ENCODE measurements at regions not wholly inside any gene's neighbourhood (a gene's known extent, or its start where the extent isn't known, plus 50 kb on each side); places are given as distances from the start of the nearest gene placed in this dataset.

- no peak for TF ChIP-seq EZH2phosphoT487 (IDR thresholded peaks at IDR 0.05; ENCODE audit: borderline replicate concordance)
- no peaks in the 10 kb centered on the region for H3K79me2 ChIP-seq (ENCODE audit: insufficient read depth, low read length)
- H3K4me3 ChIP-seq (ENCODE audit: low read length, poor library complexity, severe bottlenecking): no peak overlapping the region
- H4K20me1 ChIP-seq (ENCODE audit: insufficient read depth, low read length, poor library complexity, severe bottlenecking): no peaks in the 10 kb centered on the region
- no peak overlapping the region for H3K4me2 ChIP-seq (ENCODE audit: low read depth, low read length, poor library complexity, severe bottlenecking)
- no peaks in the 10 kb centered on the region for H3K9me2 ChIP-seq (replicated peaks; ENCODE audit: low read depth, low read length)
- H3K4me1 ChIP-seq (ENCODE audit: insufficient read depth, low read length, poor library complexity, severe bottlenecking): no peaks in the 10 kb centered on the region
- H3K27me3 ChIP-seq (ENCODE audit: insufficient read depth, low read length, poor library complexity, severe bottlenecking): no peaks in the 10 kb centered on the region
- no peaks in the 10 kb centered on the region for H3F3A ChIP-seq (ENCODE audit: low read depth)
- H3K9ac ChIP-seq (ENCODE audit: low read depth, low read length, poor library complexity, severe bottlenecking): no peak overlapping the region
- H3K9me3 ChIP-seq (ENCODE audit: insufficient read depth, low read depth, low read length): no peaks in the 10 kb centered on the region
- no peak overlapping the region for H2AFZ ChIP-seq (ENCODE audit: low read length)
- H3K36me3 ChIP-seq (ENCODE audit: insufficient read depth, low read length): no peaks in the 10 kb centered on the region
These were observed 267.1 kb downstream of the ABCC12 start for GRCh38 chr16:47888734-47889133.

GRCh38 chr16:47888142-47888541, 267.7 kb downstream of the ABCC12 start:
- no peak for TF ChIP-seq EZH2phosphoT487 (IDR thresholded peaks at IDR 0.05; ENCODE audit: borderline replicate concordance)
- TF ChIP-seq, protein P1, sequence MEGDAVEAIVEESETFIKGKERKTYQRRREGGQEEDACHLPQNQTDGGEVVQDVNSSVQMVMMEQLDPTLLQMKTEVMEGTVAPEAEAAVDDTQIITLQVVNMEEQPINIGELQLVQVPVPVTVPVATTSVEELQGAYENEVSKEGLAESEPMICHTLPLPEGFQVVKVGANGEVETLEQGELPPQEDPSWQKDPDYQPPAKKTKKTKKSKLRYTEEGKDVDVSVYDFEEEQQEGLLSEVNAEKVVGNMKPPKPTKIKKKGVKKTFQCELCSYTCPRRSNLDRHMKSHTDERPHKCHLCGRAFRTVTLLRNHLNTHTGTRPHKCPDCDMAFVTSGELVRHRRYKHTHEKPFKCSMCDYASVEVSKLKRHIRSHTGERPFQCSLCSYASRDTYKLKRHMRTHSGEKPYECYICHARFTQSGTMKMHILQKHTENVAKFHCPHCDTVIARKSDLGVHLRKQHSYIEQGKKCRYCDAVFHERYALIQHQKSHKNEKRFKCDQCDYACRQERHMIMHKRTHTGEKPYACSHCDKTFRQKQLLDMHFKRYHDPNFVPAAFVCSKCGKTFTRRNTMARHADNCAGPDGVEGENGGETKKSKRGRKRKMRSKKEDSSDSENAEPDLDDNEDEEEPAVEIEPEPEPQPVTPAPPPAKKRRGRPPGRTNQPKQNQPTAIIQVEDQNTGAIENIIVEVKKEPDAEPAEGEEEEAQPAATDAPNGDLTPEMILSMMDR (conservative IDR thresholded peaks at IDR 0.05; ENCODE audit: low read length): no peak
- Histone ChIP-seq H3K4me2 (ENCODE audit: low read depth, low read length, poor library complexity, severe bottlenecking) (no peak overlapping the region), H3K4me3 (ENCODE audit: low read length, poor library complexity, severe bottlenecking) (no peak overlapping the region), H3K9me3 (ENCODE audit: insufficient read depth, low read depth, low read length) (no peaks in the 10 kb centered on the region), H3K36me3 (ENCODE audit: insufficient read depth, low read length) (no peaks in the 10 kb centered on the region), H3K79me2 (ENCODE audit: insufficient read depth, low read length) (no peaks in the 10 kb centered on the region), H4K20me1 (ENCODE audit: insufficient read depth, low read length, poor library complexity, severe bottlenecking) (no peaks in the 10 kb centered on the region), H3F3A (ENCODE audit: low read depth) (no peaks in the 10 kb centered on the region), H3K9ac (ENCODE audit: low read depth, low read length, poor library complexity, severe bottlenecking) (no peak overlapping the region), H3K4me1 (ENCODE audit: insufficient read depth, low read length, poor library complexity, severe bottlenecking) (no peaks in the 10 kb centered on the region), H2AFZ (ENCODE audit: low read length) (no peak overlapping the region), H3K9me2 (replicated peaks; ENCODE audit: low read depth, low read length) (no peaks in the 10 kb centered on the region), H3K27me3 (ENCODE audit: insufficient read depth, low read length, poor library complexity, severe bottlenecking) (no peaks in the 10 kb centered on the region)

DNA sequence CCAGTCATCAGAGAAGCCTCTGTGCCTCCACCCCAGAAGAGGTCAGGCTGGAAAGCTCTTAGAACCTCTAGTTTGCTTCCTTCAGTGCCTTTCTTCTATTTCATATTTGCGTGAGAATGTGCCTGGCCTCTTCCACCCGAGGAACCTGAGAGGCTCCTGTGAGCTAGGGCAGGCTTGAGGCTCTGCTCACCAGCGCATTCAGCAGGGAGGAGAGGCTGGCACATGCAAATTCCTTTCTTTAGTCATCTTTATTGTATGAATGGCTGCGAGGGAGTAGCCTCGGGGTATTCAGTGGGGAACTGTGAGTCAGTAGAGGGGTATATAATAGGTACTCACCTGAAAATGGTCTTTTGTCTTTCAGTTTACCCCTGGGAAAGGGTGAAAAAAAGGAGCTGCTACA, 268.3 kb downstream of the ABCC12 start:
- Histone ChIP-seq H3K4me2 (ENCODE audit: low read depth, low read length, poor library complexity, severe bottlenecking) (no peak overlapping the region), H3K36me3 (ENCODE audit: insufficient read depth, low read length) (no peaks in the 10 kb centered on the region), H3K9me3 (ENCODE audit: insufficient read depth, low read depth, low read length) (no peaks in the 10 kb centered on the region), H3K27me3 (ENCODE audit: insufficient read depth, low read length, poor library complexity, severe bottlenecking) (no peaks in the 10 kb centered on the region), H3F3A (ENCODE audit: low read depth) (no peaks in the 10 kb centered on the region), H3K79me2 (ENCODE audit: insufficient read depth, low read length) (no peaks in the 10 kb centered on the region), H3K9me2 (replicated peaks; ENCODE audit: low read depth, low read length) (no peaks in the 10 kb centered on the region), H2AFZ (ENCODE audit: low read length) (no peak overlapping the region), H3K9ac (ENCODE audit: low read depth, low read length, poor library complexity, severe bottlenecking) (no peak overlapping the region), H3K4me3 (ENCODE audit: low read length, poor library complexity, severe bottlenecking) (no peak overlapping the region), H4K20me1 (ENCODE audit: insufficient read depth, low read length, poor library complexity, severe bottlenecking) (no peaks in the 10 kb centered on the region), H3K4me1 (ENCODE audit: insufficient read depth, low read length, poor library complexity, severe bottlenecking) (no peaks in the 10 kb centered on the region)
- TF ChIP-seq, protein P1 (conservative IDR thresholded peaks at IDR 0.05; ENCODE audit: low read length): no peak
- TF ChIP-seq EZH2phosphoT487 (IDR thresholded peaks at IDR 0.05; ENCODE audit: borderline replicate concordance): no peak

DNA sequence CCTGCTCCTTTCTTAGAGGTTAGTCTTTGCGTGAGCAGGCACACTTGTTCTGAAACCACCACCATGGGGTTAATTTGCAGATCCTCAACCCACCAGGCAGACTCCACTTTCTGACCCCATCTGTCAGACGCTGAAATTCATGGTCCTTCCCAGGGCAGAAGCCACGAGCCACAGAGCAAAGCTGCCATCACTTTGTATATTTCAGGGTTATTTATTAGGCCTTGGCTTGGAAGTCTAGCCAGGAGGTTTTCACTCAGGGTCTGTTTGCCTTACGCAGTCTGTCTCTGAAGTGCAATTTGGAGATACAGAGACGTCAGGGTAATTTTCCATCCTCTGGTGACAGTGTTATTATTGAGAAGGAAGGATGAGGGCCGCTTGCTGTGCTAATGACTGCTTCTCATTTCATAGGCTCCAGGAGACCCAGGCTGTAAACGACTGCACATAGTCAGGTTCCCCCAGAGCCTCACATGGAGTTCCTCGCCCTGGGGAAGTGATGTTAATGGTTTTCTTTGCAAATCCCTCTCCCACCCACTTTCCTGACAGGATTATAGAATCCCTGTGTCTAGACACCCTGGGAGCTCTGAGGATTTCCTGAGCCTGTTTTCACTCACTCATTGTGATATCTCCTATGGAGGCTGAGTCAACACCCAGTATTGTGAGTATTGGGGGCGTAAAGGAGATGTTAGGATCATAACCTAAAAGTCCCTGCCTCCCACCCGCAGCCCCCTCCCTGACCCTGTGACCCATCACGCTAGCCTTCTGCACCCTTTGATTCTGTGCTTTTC, 269.0 kb downstream of the ABCC12 start:
- Histone ChIP-seq H3K9ac (ENCODE audit: low read depth, low read length, poor library complexity, severe bottlenecking) (no peak overlapping the region), H3K4me2 (ENCODE audit: low read depth, low read length, poor library complexity, severe bottlenecking) (no peak overlapping the region), H3K27me3 (ENCODE audit: insufficient read depth, low read length, poor library complexity, severe bottlenecking) (no peaks in the 10 kb centered on the region), H3K9me2 (replicated peaks; ENCODE audit: low read depth, low read length) (no peaks in the 10 kb centered on the region), H3K4me3 (ENCODE audit: low read length, poor library complexity, severe bottlenecking) (no peak overlapping the region), H3K36me3 (ENCODE audit: insufficient read depth, low read length) (no peaks in the 10 kb centered on the region), H3K4me1 (ENCODE audit: insufficient read depth, low read length, poor library complexity, severe bottlenecking) (no peaks in the 10 kb centered on the region), H3K79me2 (ENCODE audit: insufficient read depth, low read length) (no peaks in the 10 kb centered on the region), H4K20me1 (ENCODE audit: insufficient read depth, low read length, poor library complexity, severe bottlenecking) (no peaks in the 10 kb centered on the region), H3K9me3 (ENCODE audit: insufficient read depth, low read depth, low read length) (no peaks in the 10 kb centered on the region), H3F3A (ENCODE audit: low read depth) (no peaks in the 10 kb centered on the region), H2AFZ (ENCODE audit: low read length) (no peak overlapping the region)
- TF ChIP-seq, protein P1 (conservative IDR thresholded peaks at IDR 0.05; ENCODE audit: low read length): no peak
- TF ChIP-seq EZH2phosphoT487 (IDR thresholded peaks at IDR 0.05; ENCODE audit: borderline replicate concordance): no peak

Data from Loucy (cell line).